Heart left ventricle (tissue), 16 donors: ENCODE measurements at regions not wholly inside any gene's neighbourhood (a gene's known extent, or its start where the extent isn't known, plus 50 kb on each side); places are given as distances from the start of the nearest gene placed in this dataset.

Experiments used
- ATAC-seq, 4 donors: fragments of 200-7000 bp; cut with Tn5 transposase; one replicate each; pipeline ENCODE4 v1.9.1; 2020 to 2022; ENCODE audit warnings: moderate library complexity in 4 of 4, mild to moderate bottlenecking in 3 of 4, moderate number of reproducible peaks in 1 of 4
- DNase-seq, 5 donors: peaks; one replicate each; pipeline ENCODE4 v3.0.0-alpha.2; 2020
- H3K27ac ChIP-seq, 12 donors: fragments of 200-600 bp; sonication (generic) in 4 of 12; one replicate each; pipeline versions ENCODE4 v1.5.0 to v1.8.0; 2016 to 2022; ENCODE audit warnings: mild to moderate bottlenecking in 2 of 12
- H3K27me3 ChIP-seq, 9 donors: fragments of 200-600 bp; sonication (generic) in 2 of 9; one replicate each; pipeline versions ENCODE4 v1.5.1 to v1.8.0; 2016 to 2022; ENCODE audit warnings: mild to moderate bottlenecking in 3 of 9
- H3K36me3 ChIP-seq, 9 donors: fragments of 200-600 bp; sonication (generic) in 2 of 9; one replicate each; pipeline versions ENCODE4 v1.5.0 to v1.8.0; 2018 to 2022; ENCODE audit warnings: mild to moderate bottlenecking in 2 of 9
- H3K4me1 ChIP-seq, 12 donors: fragments of 200-600 bp; sonication (generic) in 4 of 12; one replicate each; pipeline versions ENCODE4 v1.5.0 to v1.8.0; 2016 to 2022; ENCODE audit warnings: mild to moderate bottlenecking in 3 of 12
- H3K4me3 ChIP-seq, 12 donors: fragments of 200-600 bp; sonication (generic) in 4 of 12; one replicate each; pipeline versions ENCODE4 v1.5.0 to v1.8.0; 2017 to 2022; ENCODE audit warnings: mild to moderate bottlenecking in 9 of 12, moderate library complexity in 4 of 12
- H3K9me3 ChIP-seq, 12 donors: fragments of 200-600 bp; sonication (generic) in 4 of 12; one replicate each; pipeline versions ENCODE4 v1.5.0 to v1.8.0; 2016 to 2022; ENCODE audit warnings: mild to moderate bottlenecking in 1 of 12
- CTCF ChIP-seq, 12 donors: fragments of 200-600 bp; sonication (generic) in 4 of 12; IDR thresholded peaks; one replicate each; pipeline versions ENCODE4 v1.5.0 to v1.8.0; 2018 to 2022; ENCODE audit warnings: antibody characterized with exemption in 12 of 12, mild to moderate bottlenecking in 5 of 12
- POLR2A ChIP-seq, 2 donors: fragments of 450-650 bp; IDR thresholded peaks; one replicate each; pipeline ENCODE4 v1.6.1; 2017; ENCODE audit warnings: antibody characterized with exemption in 2 of 2, mild to moderate bottlenecking in 2 of 2, moderate library complexity in 2 of 2
- WGBS, 4 donors: extraction: QIAGEN DNeasy Blood & Tissue Kit in 2 of 4; methylation state at CpG; one replicate each; pipeline versions ENCODE4 v1.1.5 to v1.1.7; 2013 to 2018; 5-methylcytosine and 5-hydroxymethylcytosine counted together
- intact Hi-C, 10 donors: fragments of 100-400 bp; cut with DNase I; formaldehyde crosslinking; loops; one replicate each; pipeline versions ENCODE4 v1.11.1 to v1.14.2; 2022
- donor health status: ischemic (EF 13 %, LVEDD 7.1; RV severe dilation, severe dysfunction).
- donor health status: healthy with polysubstance abuse.
- donor health status: DM: no; HTN: yes; CAD: no.
- donor health status: DM: no; HTN: no; CAD: no.
- donor health status: ischemic (EF 25% LVEDD 6.9; RV normal size, moderate dysfunction).
- donor health status: ischemic (EF 25% LVEDD 5.7; RV mildly dilated, moderate dysfunction).
- donor health status: healthy.
- donor health status: DM: yes; HTN: yes; CAD: no.
- donor health status: ischemic (EF 35%, LVEDD 5.7; RV mildly dilated, moderate dysfunction).
- donor health status: nonischemic (EF 11% LVEDD 7.7; RV severe dilation, severe dysfunction).
- donor health status: DM: yes; HTN: yes; CAD: no.
- donor health status: PGD.
- donor health status: ischemic (EF 29% LVEDD 5.4; RV normal size, mild dysfunction).
- donor health status: nonischemic (EF 23%, LVEDD 6.1; RV moderate dilation, normal function).

GRCh38 chr12:54759751-54760150, 94.6 kb upstream of the MUCL1 start:
- Histone ChIP-seq H3K36me3 (no peaks in the 10 kb centered on the region), H3K4me3 (no peak overlapping the region), H3K4me1 (no peaks in the 10 kb centered on the region), H3K27me3 (peaks cover 0 to 19% (median 0%) of the 10 kb centered on the region in 9 donors), H3K27ac (no peak overlapping the region), H3K9me3 (peaks cover 0 to 15% (median 0%) of the 10 kb centered on the region in 12 donors)
- 31 to 35% (median 32%) methylated on average over 1 of the region's 1 CpG for WGBS, 4 donors
- TF ChIP-seq POLR2A (IDR thresholded peaks at IDR 0.05), result no peak
- no peak for TF ChIP-seq CTCF (IDR thresholded peaks at IDR 0.05)
- ATAC-seq (no peak), DNase-seq (no peak)
- intact Hi-C loops, result no loop called here

- intact Hi-C loops, result loop anchor here in 3 of 10 donors (2.0 to 5.0 kb wide), 3 partner anchors 206 to 326 kb away; no protein-coding TSS in a partner anchor
- H3K9me3 ChIP-seq, result peaks cover 0 to 7% (median 0%) of the 10 kb centered on the region in 12 donors
- no peaks in the 10 kb centered on the region for H3K36me3 ChIP-seq
- TF ChIP-seq CTCF (IDR thresholded peaks at IDR 0.05) (no peak), POLR2A (IDR thresholded peaks at IDR 0.05) (no peak)
- H3K4me1 ChIP-seq, result peaks cover 0 to 12% (median 0%) of the 10 kb centered on the region in 12 donors
- WGBS, 4 donors, result 90 to 95% (median 92%) methylated on average over 1 of the region's 1 CpG
- ATAC-seq (no peak), DNase-seq (no peak)
- no peak overlapping the region for H3K4me3 ChIP-seq
- H3K27ac ChIP-seq, result no peak overlapping the region
- H3K27me3 ChIP-seq, result peaks cover 0 to 15% (median 0%) of the 10 kb centered on the region in 9 donors
These were observed 102.8 kb upstream of the MUCL1 start for GRCh38 chr12:54751493-54751892.

- WGBS, 4 donors, result 21 to 25% (median 24%) methylated on average over 5 of the region's 5 CpGs
- Histone ChIP-seq H3K4me1 (peaks cover 0 to 12% (median 0%) of the 10 kb centered on the region in 12 donors), H3K27me3 (peaks cover 0 to 35% (median 0%) of the 10 kb centered on the region in 9 donors), H3K36me3 (no peaks in the 10 kb centered on the region), H3K9me3 (no peaks in the 10 kb centered on the region), H3K27ac (no peak overlapping the region), H3K4me3 (no peak overlapping the region)
- no peak for DNase-seq
- no peak for ATAC-seq
- intact Hi-C loops, result loop anchor here in 9 of 10 donors (1.0 to 10.0 kb wide), 6 partner anchors 207 to 323 kb away; no protein-coding TSS in a partner anchor
- TF ChIP-seq CTCF (IDR thresholded peaks at IDR 0.05) (peak; percentile 58 to 83 (median 72)), POLR2A (IDR thresholded peaks at IDR 0.05) (no peak)
These were observed 101.1 kb upstream of the DCD start for GRCh38 chr12:54749191-54749818.

- no peak overlapping the region for H3K4me3 ChIP-seq
- WGBS, 4 donors, result 36 to 76% (median 57%) methylated on average over 2 of the region's 2 CpGs
- peaks cover 0 to 37% (median 0%) of the 10 kb centered on the region in 9 donors for H3K27me3 ChIP-seq
- ATAC-seq (no peak), DNase-seq (no peak)
- H3K36me3 ChIP-seq, result no peaks in the 10 kb centered on the region
- H3K4me1 ChIP-seq, result peaks cover 0 to 6% (median 0%) of the 10 kb centered on the region in 12 donors
- intact Hi-C loops, result loop anchor here in 1 of 10 donors (10.0 kb wide), 1 partner anchor 320 kb away; no protein-coding TSS in a partner anchor
- no peak overlapping the region for H3K27ac ChIP-seq
- TF ChIP-seq POLR2A (IDR thresholded peaks at IDR 0.05), result no peak
- TF ChIP-seq CTCF (IDR thresholded peaks at IDR 0.05), result no peak
- no peaks in the 10 kb centered on the region for H3K9me3 ChIP-seq
These were observed 96.4 kb upstream of the DCD start for GRCh38 chr12:54744590-54744989.
